ENCODE measurements at regions not wholly inside any gene's neighbourhood (a gene's known extent, or its start where the extent isn't known, plus 50 kb on each side); places are given as distances from the start of the nearest gene placed in this dataset.

DNA sequence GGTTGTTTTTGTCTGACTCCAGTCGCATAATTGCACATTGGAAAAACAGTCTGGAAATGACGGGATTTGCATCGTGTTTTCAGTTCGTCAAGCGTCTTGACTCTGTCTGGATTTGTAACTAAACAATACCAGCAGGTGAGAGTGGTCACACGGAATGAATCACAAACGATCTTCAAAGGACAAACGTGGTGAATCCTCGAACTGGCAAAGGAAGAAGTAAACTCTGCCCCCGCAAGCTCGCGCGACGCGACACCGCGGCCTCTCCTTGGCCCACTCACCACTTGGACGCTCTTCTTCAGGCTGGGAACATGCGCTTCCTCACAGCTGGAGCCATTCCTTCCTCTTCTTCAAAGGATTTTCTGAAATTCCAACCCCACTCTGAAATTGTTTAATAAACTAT, 352.6 kb downstream of the THBS2 start:
- DNase-seq: no peak

DNA sequence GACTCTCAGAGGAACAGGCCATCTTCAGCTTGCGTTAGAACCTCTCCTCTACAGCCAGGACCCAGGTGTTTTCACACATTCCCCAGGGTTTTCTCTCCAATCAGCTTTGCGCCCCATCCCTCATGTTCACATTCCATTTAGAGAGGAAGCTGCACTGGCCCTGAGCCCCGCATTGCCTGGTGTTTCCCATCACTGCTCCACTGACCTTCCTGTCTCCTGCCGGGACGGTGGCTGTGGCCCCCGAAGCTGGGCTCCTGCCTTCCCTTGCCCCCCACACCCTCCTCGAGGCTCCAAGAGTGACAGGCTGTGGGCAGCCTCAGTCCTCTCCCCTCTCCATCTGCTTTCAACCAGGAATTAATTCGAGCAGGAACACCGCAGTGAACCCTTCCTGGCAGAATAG, 357.3 kb downstream of the THBS2 start:
- no peak for DNase-seq

- peak in 1 of 2 experiments; percentile 45 for DNase-seq
These were observed 358.4 kb downstream of the THBS2 start for GRCh38 chr6:168895102-168895812.

GRCh38 chr6:168892031-168892430, 361.6 kb downstream of the THBS2 start:
- DNase-seq: no peak

GRCh38 chr6:168890981-168891365, 362.7 kb downstream of the THBS2 start:
- DNase-seq: no peak

- no peak for DNase-seq
These were observed 363.2 kb downstream of the THBS2 start for GRCh38 chr6:168890306-168890980.

GRCh38 chr6:168888786-168889345, 364.8 kb downstream of the THBS2 start:
- DNase-seq: no peak

DNA sequence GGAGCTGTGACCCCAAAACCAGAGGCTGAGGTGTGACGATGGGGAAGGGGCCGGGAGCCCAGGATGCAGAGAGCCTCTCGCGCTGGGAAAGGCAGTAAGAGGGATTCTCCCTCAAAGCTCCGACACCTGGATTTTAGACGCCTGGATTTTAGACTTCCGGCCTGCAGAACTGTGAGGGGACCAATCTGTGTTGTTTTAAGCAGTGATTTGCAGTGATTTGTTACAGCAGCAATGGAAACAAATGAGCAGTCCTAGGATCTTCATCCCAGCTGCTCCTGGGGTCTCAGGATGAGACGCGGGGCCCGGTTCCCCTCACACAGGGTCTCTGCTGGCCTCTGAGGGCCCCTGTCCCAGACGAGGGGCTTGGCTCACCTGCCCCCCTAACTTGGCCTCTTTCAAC, 365.5 kb downstream of the THBS2 start:
- DNase-seq: no peak

DNA sequence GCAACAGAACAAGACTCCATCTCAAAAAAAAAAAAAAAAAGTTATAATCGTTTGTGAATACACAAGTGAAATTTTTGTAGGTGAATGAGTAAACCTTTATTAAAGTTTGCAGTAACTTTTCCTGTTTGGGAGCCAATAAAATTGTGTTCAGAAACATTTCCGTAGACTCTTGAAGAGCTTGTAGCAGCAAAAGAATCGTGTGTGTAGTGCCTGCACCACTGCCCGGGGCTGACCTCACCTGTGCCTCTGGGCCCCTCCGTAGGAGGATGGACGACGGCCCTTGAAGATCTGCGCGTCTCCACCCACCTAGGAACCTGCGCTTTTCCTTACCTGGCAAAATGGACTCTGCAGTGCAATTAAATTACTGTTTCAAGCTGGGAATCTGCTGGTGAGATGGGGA, 366.0 kb downstream of the THBS2 start:
- no peak for DNase-seq

GRCh38 chr6:168886964-168887363, 366.7 kb downstream of the THBS2 start:
- DNase-seq: no peak

- no peak for DNase-seq
These were observed 367.6 kb downstream of the THBS2 start for GRCh38 chr6:168885751-168886742.

GRCh38 chr6:168885196-168885595, 368.4 kb downstream of the THBS2 start:
- no peak for DNase-seq

DNA sequence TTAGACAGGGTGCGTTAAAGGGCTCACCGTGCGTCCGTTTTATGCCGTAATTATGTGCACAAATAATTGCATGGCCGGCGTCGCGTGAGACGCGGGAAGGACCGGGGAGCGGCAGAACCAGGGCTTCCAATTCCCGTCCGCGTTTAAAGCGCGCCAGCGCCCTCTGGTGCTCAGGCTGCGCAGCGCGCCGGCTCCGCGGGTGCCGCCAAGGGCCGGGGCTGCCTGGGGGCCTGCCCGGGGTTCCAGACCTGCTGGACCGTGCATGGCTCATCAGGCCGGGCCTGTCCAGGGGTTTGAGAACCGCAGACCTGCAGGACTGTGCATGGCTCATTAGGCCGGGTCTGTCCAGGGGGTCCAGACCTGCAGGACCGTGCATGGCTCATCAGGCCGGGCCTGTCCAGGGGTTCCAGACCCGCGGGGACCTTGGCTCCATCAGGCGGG, 369.0 kb downstream of the THBS2 start:
- DNase-seq: peak in 1 of 2 experiments; percentile 27

GRCh38 chr6:168884050-168884645, 369.5 kb downstream of the THBS2 start:
- no peak for DNase-seq

GRCh38 chr6:168883410-168884049, 370.1 kb downstream of the THBS2 start:
- no peak for DNase-seq

DNA sequence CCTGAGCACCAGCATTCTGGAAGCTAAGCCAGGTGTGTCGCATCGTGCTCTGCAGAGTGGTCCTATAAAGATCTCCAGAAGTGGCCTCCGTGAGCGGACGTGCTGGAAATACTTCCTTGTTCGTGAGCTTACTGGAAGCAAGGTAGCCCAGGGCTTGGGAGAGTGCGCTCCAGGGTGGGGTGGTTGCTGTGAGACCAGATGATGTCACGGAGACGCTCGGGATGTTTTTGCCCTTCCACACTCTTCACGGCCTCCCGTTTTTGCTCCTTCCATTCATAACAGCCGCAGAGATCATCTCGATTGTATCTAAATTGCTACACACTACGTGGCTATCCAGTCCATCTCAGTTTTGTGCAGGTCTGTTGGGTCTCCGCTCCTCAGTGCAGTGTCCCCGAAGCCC, 373.4 kb downstream of the THBS2 start:
- DNase-seq: no peak

DNA sequence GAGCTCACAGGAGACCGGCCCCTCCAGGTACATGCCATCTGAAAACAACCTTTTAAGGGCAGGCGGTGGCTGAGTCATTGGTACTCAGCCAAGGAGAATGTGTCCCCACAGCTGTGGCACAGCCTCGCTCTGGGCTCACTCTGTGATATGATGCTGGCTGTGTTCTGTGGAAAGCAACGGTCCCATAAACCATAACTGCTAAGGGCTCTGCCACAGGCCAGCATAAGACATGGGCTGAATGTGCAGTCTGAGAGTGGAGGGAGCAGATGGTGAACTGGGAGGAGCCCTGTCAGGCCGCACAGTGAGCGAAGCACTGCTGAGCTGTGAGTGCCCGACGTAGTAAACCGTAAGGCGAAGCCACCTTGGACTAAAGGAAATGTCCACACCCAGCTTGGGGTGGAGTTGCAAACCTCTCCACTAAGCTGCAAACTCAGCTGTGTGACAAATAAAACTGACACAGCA, 375.8 kb downstream of the THBS2 start:
- DNase-seq: no peak

DNA sequence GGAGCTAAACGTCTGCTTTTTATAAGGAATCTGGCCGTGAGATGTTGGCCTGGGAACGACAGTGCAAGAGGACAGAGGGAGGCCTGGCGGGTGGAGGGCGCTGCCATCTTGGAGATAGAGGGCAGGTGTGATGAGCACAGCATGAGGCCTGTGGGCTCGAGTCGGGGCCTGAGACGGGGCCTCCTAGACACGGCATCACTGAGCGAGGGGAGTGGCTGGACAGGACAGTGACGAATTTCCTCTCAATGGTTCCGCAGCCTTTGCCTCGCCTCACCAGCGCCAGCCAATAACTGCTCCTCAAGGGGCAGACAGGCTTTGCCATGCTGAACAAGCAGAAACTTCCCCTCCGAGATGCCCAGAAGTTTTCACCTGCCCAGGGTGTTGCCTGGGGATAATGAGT, 376.7 kb downstream of the THBS2 start:
- DNase-seq: no peak

GRCh38 chr6:168875811-168876576, 377.7 kb downstream of the THBS2 start:
- no peak for DNase-seq

- DNase-seq: no peak
These were observed 379.0 kb downstream of the THBS2 start for GRCh38 chr6:168874637-168875036.

Measured in NCI-H1930 (cell line).